ENCODE measurements at regions not wholly inside any gene's neighbourhood (a gene's known extent, or its start where the extent isn't known, plus 50 kb on each side); places are given as distances from the start of the nearest gene placed in this dataset.

DNA sequence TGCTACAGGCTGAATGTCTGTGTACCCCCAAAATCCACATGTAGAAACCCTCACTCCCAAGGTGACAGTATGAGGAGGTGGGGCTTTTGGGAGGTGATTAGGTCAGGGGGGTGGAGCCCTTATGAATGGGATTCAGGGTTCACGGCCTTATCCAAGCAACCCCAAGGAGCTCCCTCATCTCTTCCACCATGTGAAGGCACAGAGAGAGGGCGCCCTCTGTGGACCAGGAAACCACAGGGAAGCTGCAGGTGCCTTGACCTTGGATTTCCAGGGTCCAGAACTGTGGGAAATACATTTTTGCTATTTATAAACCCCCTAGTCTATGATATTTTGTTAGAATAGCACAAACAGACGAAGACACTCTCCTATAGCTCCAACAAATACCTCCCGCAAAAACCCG lies 53.6 kb upstream of the IRX2 start:
- TF ChIP-seq SP1 (IDR thresholded peaks at IDR 0.05; ENCODE audit: low read depth) = no peak
- no peak for TF ChIP-seq YY1 (IDR thresholded peaks at IDR 0.05; ENCODE audit: extremely low read depth, insufficient replicate concordance, low read depth, low read length)
- no peak for TF ChIP-seq POLR2A (IDR thresholded peaks at IDR 0.05; ENCODE audit: borderline replicate concordance, extremely low read depth, insufficient read depth, insufficient read length)
- no peak for TF ChIP-seq CTCF (IDR thresholded peaks at IDR 0.05 in 2 of 3, conservative IDR thresholded peaks at IDR 0.05 in 1 of 3; ENCODE audit: borderline replicate concordance in 1 of 3, insufficient read depth in 1 of 3, low read depth in 2 of 3, low read length in 2 of 3)
- no peak for TF ChIP-seq POLR2AphosphoS5 (IDR thresholded peaks at IDR 0.05; ENCODE audit: low read depth, low read length)
- TF ChIP-seq EZH2phosphoT487 (IDR thresholded peaks at IDR 0.05; ENCODE audit: borderline replicate concordance) = no peak
- TF ChIP-seq, protein P1, sequence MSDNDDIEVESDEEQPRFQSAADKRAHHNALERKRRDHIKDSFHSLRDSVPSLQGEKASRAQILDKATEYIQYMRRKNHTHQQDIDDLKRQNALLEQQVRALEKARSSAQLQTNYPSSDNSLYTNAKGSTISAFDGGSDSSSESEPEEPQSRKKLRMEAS (IDR thresholded peaks at IDR 0.05) = no peak
